ENCODE measurements at regions not wholly inside any gene's neighbourhood (a gene's known extent, or its start where the extent isn't known, plus 50 kb on each side); places are given as distances from the start of the nearest gene placed in this dataset.
"Not testable (repeated sequence)": the region's sequence is repeated elsewhere in the genome, so short reads cannot be mapped to it uniquely, and the experiment has no call there.

GRCh38 chr4:144864891-144865290 is 218.9 kb downstream of the HHIP start:
- TF ChIP-seq YY1 (IDR thresholded peaks at IDR 0.05); ZBTB33 (IDR thresholded peaks at IDR 0.05); RXRA (IDR thresholded peaks at IDR 0.05); CTCF (IDR thresholded peaks at IDR 0.05; ENCODE audit: low read depth, low read length, missing input control); MAX (IDR thresholded peaks at IDR 0.05); EGR1 (IDR thresholded peaks at IDR 0.05; ENCODE audit: low read depth in 2 of 2); TAF1 (conservative IDR thresholded peaks at IDR 0.05); RAD21 (IDR thresholded peaks at IDR 0.05); GABPA (IDR thresholded peaks at IDR 0.05 in 1 of 2, conservative IDR thresholded peaks at IDR 0.05 in 1 of 2); SP1 (IDR thresholded peaks at IDR 0.05); JUND (IDR thresholded peaks at IDR 0.05); ATF3 (IDR thresholded peaks at IDR 0.05); NR2F2 (IDR thresholded peaks at IDR 0.05): not testable (repeated sequence)

Measured in liver (tissue), 3 donors.